Transverse colon (tissue), 4 donors: ENCODE measurements at regions not wholly inside any gene's neighbourhood (a gene's known extent, or its start where the extent isn't known, plus 50 kb on each side); places are given as distances from the start of the nearest gene placed in this dataset.

ENCODE experiments used
- DNase-seq: peaks from one replicate; pipeline ENCODE4 v3.0.0-alpha.2; 2019
- H3K27ac ChIP-seq, 4 donors: fragments of 200-600 bp; sonication (generic); 2 replicates each; pipeline ENCODE4 v1.5.1; 2016 to 2018; ENCODE audit warnings: inconsistent platforms in 4 of 4
- H3K27me3 ChIP-seq: fragments of 200-600 bp; sonication (generic); 2 replicates; pipeline ENCODE4 v1.5.1; 2017; ENCODE audit warnings: inconsistent platforms
- H3K36me3 ChIP-seq, 4 donors: fragments of 200-600 bp; sonication (generic); 2 replicates each; pipeline ENCODE4 v1.5.1; 2017 to 2019; ENCODE audit warnings: inconsistent platforms in 4 of 4
- H3K4me1 ChIP-seq, 4 donors: fragments of 200-600 bp; sonication (generic); 2 replicates each; pipeline ENCODE4 v1.5.1; 2017 to 2020; ENCODE audit warnings: inconsistent platforms in 4 of 4
- H3K4me3 ChIP-seq, 4 donors: fragments of 200-600 bp; sonication (generic); 1 replicate in 1 of 4; 2 replicates in 3 of 4; pipeline versions ENCODE4 v1.5.1 to v1.6.1; 2017 to 2019; ENCODE audit warnings: inconsistent platforms in 4 of 4
- H3K9me3 ChIP-seq, 2 donors: fragments of 200-600 bp; sonication (generic); 2 replicates each; pipeline ENCODE4 v1.5.1; 2017 to 2019; ENCODE audit warnings: inconsistent platforms in 2 of 2
- EP300 ChIP-seq: sonication (generic); formaldehyde crosslinking; IDR thresholded peaks from one replicate; pipeline ENCODE4 v1.6.1; 2017; ENCODE audit warnings: antibody characterized with exemption, low read depth
- POLR2A ChIP-seq: fragments of 450-650 bp; IDR thresholded peaks from one replicate; pipeline ENCODE4 v1.6.1; 2016; ENCODE audit warnings: antibody characterized with exemption, mild to moderate bottlenecking, moderate library complexity
- POLR2AphosphoS5 ChIP-seq, 3 donors: sonication (generic); formaldehyde crosslinking; IDR thresholded peaks; one replicate each; pipeline ENCODE4 v1.6.1; 2016; ENCODE audit warnings: antibody characterized with exemption in 3 of 3
- WGBS, 2 donors: methylation state at CpG; one replicate each; pipeline ENCODE4 v1.1.5; 2018; ENCODE audit warnings: low coverage in 1 of 2; 5-methylcytosine and 5-hydroxymethylcytosine counted together
- in situ Hi-C, 4 donors: fragments of 200-750 bp; cut with MboI; loops; one replicate each; pipeline versions ENCODE4 v1.15.0 to v1.15.1; 2017; ENCODE audit warnings: low sequenced_read_pairs in 3 of 4, low pct_ligation_motif_present in 1 of 4, low pct_unique_long_range_greater_than_20kb in 1 of 4
- intact Hi-C: fragments of 100-400 bp; cut with DNase I; formaldehyde crosslinking; loops from one replicate; pipeline ENCODE4 v1.15.1; 2023; ENCODE audit warnings: low total_unique reads
- TF ChIP-seq, protein P1 (sequence below), 5 experiments: fragments of 200-600 bp in 3 of 5; fragments of 450-650 bp in 2 of 5; sonication (generic) in 3 of 5; IDR thresholded peaks; 1 replicate in 2 of 5; 2 replicates in 3 of 5; pipeline ENCODE4 v1.5.1; 2016 to 2017; ENCODE audit warnings: antibody characterized with exemption in 5 of 5, inconsistent platforms in 3 of 5, mild to moderate bottlenecking in 2 of 5, moderate library complexity in 1 of 5

DNA sequence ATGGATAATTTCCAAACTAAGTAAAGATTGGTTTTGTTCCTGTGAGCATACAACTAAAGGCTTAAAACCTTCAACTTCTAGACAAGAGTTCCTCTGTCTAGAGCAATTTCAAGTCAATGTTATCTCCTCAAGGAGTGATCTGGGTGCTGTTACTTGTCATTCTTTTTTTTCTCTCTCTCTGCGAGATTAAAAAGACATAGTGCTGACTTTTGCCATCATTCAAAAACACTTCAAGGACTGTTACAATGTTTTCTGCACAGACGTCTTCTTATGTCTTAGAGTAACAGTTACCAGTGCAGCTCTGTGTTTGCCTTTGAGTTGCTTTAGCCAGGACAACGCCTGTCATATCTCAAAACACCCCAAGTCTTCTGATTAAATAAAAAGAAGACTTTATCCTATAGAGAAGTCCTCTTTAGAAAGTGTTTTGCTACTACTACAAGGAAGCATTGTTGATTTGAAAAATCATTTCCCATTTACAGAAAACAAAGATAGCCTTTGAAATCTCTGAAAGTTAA is 263.5 kb upstream of the FERD3L start:
- no peaks in the 10 kb centered on the region for H3K36me3 ChIP-seq
- 54 to 59% methylated on average over 3 of the region's 3 CpGs for WGBS, 2 donors
- H3K9me3 ChIP-seq, result no peaks in the 10 kb centered on the region
- in situ Hi-C loops (no loop called here), intact Hi-C loops (no loop called here)
- no peak overlapping the region for H3K27ac ChIP-seq
- TF ChIP-seq POLR2AphosphoS5 (IDR thresholded peaks at IDR 0.05) (no peak), POLR2A (no peak), EP300 (no peak)
- TF ChIP-seq, protein P1, sequence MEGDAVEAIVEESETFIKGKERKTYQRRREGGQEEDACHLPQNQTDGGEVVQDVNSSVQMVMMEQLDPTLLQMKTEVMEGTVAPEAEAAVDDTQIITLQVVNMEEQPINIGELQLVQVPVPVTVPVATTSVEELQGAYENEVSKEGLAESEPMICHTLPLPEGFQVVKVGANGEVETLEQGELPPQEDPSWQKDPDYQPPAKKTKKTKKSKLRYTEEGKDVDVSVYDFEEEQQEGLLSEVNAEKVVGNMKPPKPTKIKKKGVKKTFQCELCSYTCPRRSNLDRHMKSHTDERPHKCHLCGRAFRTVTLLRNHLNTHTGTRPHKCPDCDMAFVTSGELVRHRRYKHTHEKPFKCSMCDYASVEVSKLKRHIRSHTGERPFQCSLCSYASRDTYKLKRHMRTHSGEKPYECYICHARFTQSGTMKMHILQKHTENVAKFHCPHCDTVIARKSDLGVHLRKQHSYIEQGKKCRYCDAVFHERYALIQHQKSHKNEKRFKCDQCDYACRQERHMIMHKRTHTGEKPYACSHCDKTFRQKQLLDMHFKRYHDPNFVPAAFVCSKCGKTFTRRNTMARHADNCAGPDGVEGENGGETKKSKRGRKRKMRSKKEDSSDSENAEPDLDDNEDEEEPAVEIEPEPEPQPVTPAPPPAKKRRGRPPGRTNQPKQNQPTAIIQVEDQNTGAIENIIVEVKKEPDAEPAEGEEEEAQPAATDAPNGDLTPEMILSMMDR (IDR thresholded peaks at IDR 0.05), result no peak
- H3K4me1 ChIP-seq, result no peaks in the 10 kb centered on the region
- no peak overlapping the region for H3K4me3 ChIP-seq
- no peaks in the 10 kb centered on the region for H3K27me3 ChIP-seq
- no peak for DNase-seq

DNA sequence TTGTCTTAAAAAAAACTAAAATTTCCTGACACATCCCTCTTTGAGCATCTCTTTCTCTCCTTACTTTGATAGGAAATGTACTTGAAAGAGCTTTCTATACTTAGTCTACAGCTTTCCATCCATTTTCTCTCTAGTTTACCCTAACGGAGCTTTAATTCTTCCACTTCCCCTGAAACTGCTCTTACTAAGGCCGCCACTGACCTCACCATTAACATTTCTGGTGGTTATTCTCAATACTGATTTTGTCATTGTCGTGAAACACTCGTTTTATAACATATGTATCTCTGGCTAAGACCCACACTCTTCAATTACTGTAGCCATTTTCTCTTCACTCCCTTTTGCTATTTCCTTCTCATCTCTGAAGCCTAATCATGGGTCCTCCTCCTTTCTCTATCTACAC is 262.0 kb upstream of the FERD3L start:
- Histone ChIP-seq H3K4me3 (no peak overlapping the region), H3K36me3 (no peaks in the 10 kb centered on the region), H3K27ac (no peak overlapping the region), H3K4me1 (no peaks in the 10 kb centered on the region), H3K9me3 (no peaks in the 10 kb centered on the region), H3K27me3 (no peaks in the 10 kb centered on the region)
- no peak for TF ChIP-seq POLR2A
- TF ChIP-seq, protein P1 (IDR thresholded peaks at IDR 0.05), result no peak
- TF ChIP-seq EP300, result no peak
- TF ChIP-seq POLR2AphosphoS5 (IDR thresholded peaks at IDR 0.05), result no peak
- intact Hi-C loops (no loop called here), in situ Hi-C loops (no loop called here)
- no peak for DNase-seq
- 53 to 74% methylated on average over 3 to 4 of the region's 4 CpGs for WGBS, 2 donors

DNA sequence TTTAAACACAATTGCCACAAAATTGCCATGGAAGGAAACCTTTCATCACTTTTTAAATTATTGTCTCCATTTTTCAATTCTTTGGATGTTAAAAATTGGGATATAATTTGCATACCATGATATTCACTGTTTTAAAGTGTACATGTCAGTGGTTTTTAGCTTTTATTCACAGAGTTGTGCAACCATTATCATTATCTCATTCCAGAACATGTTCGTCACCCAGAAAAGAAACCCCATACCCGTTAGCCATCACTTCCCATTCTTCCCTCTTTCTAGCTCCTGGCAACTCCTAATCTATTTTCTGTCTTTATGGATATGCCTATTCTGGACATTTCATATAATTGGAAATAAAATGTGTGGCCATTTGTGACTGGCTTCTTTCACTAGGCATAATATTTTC is 260.3 kb upstream of the FERD3L start:
- H3K36me3 ChIP-seq, result no peaks in the 10 kb centered on the region
- no peak overlapping the region for H3K27ac ChIP-seq
- intact Hi-C loops (no loop called here), in situ Hi-C loops (no loop called here)
- no peaks in the 10 kb centered on the region for H3K4me1 ChIP-seq
- TF ChIP-seq POLR2AphosphoS5 (IDR thresholded peaks at IDR 0.05) (no peak), EP300 (no peak), POLR2A (no peak)
- TF ChIP-seq, protein P1 (IDR thresholded peaks at IDR 0.05), result no peak
- H3K4me3 ChIP-seq, result no peak overlapping the region
- no peaks in the 10 kb centered on the region for H3K9me3 ChIP-seq
- 65 to 71% methylated on average over 2 of the region's 2 CpGs for WGBS, 2 donors
- no peaks in the 10 kb centered on the region for H3K27me3 ChIP-seq
- DNase-seq, result no peak

DNA sequence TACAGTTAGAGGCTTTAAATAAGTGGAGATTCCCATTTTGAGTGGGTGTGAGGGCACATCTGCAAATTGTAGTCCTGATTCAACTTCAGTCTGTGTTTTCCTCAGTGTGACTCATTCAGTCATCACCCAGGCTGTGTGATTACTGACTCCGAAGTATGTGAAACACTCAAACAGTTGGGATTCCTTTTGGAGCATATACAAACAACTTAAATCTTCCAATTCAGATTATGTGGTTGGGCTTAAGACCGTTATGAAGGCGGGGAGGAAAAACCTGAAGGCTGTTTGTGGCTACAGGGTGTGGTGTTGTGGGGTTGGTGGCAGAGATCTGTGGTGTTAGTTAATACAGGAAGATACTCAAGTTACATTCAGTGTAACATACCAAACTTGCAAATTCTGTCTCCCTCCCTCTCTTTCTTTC is 259.7 kb upstream of the FERD3L start:
- Histone ChIP-seq H3K27ac (no peak overlapping the region), H3K36me3 (no peaks in the 10 kb centered on the region), H3K9me3 (no peaks in the 10 kb centered on the region), H3K4me3 (no peak overlapping the region), H3K4me1 (no peaks in the 10 kb centered on the region), H3K27me3 (no peaks in the 10 kb centered on the region)
- no peak for DNase-seq
- TF ChIP-seq POLR2A (no peak), POLR2AphosphoS5 (IDR thresholded peaks at IDR 0.05) (no peak), EP300 (no peak)
- TF ChIP-seq, protein P1 (IDR thresholded peaks at IDR 0.05), result no peak
- intact Hi-C loops (no loop called here), in situ Hi-C loops (no loop called here)
- WGBS, 2 donors, result 12 to 17% methylated on average over 3 of the region's 3 CpGs
